ENCODE measurements at regions not wholly inside any gene's neighbourhood (a gene's known extent, or its start where the extent isn't known, plus 50 kb on each side); places are given as distances from the start of the nearest gene placed in this dataset.
A peak's percentile ranks its signal among the peaks of the same experiment; 100 is the strongest.

DNA sequence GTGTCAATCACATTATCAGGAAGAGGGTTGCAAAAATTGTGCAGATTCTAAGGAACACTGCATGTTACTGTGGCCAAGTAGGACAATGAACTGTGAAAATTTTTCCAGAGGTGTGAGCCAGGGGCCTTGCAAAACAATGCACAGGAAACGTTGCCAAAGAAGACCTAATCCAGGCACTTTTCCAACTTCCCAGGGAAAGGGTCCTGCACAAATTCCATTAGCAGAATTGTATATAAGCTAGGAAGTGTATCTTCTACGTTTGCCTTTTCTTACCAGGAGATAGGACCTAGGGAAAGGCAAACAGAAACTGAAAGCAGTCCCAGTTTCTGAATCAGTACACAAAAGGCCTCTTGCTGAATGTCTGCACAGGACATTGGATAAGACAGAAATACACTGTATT, 1888.3 kb upstream of the CELF4 start:
- Histone ChIP-seq H3K27ac (ENCODE audit: low read length, poor library complexity, severe bottlenecking) (no peak overlapping the region), H3K9ac (ENCODE audit: low read length) (peak overlapping the region; percentile 73), H3K14ac (ENCODE audit: low read length in 2 of 2) (no peak overlapping the region), H3K18ac (ENCODE audit: low read depth in 1 of 2, low read length in 2 of 2) (no peak overlapping the region), H3K4ac (ENCODE audit: low read depth in 1 of 2, low read length in 2 of 2) (no peak overlapping the region), H3K4me2 (ENCODE audit: low read length, poor library complexity, severe bottlenecking) (no peak overlapping the region), H3K4me3 (ENCODE audit: insufficient read depth in 1 of 2, low read depth in 1 of 2, low read length in 2 of 2) (peak overlapping the region in 1 of 2 experiments; percentile 69), H2BK120ac (ENCODE audit: low read depth, low read length) (peak overlapping the region; percentile 52), H2AFZ (ENCODE audit: low read depth, low read length) (no peak overlapping the region), H4K91ac (ENCODE audit: low read length) (no peak overlapping the region), H4K8ac (ENCODE audit: low read length) (peak overlapping the region; percentile 91), H2AK5ac (ENCODE audit: low read length, severe bottlenecking) (no peak overlapping the region), H3K79me1 (replicated peaks; ENCODE audit: low read length, poor library complexity, severe bottlenecking) (no peaks in the 10 kb centered on the region), H3K27me3 (ENCODE audit: control insufficient read depth in 1 of 2, insufficient read depth in 1 of 2, low read length in 2 of 2) (no peaks in the 10 kb centered on the region), H3K23ac (ENCODE audit: low read length in 2 of 2) (no peak overlapping the region), H3K36me3 (ENCODE audit: control insufficient read depth in 1 of 2, insufficient read depth in 2 of 2, low read depth in 1 of 2, low read length in 2 of 2) (no peaks in the 10 kb centered on the region), H3K4me1 (ENCODE audit: control insufficient read depth, insufficient read depth, low read depth, low read length) (no peaks in the 10 kb centered on the region), H2BK5ac (ENCODE audit: low read depth, low read length, poor library complexity, severe bottlenecking) (no peak overlapping the region), H2BK15ac (ENCODE audit: low read depth, poor library complexity, severe bottlenecking) (no peak overlapping the region), H2BK12ac (ENCODE audit: low read length in 2 of 2) (no peak overlapping the region), H3K9me3 (ENCODE audit: control insufficient read depth, low read length) (no peaks in the 10 kb centered on the region)
- WGBS, result 33% methylated on average over 1 of the region's 2 CpGs
- peak; percentile 74 for DNase-seq

DNA sequence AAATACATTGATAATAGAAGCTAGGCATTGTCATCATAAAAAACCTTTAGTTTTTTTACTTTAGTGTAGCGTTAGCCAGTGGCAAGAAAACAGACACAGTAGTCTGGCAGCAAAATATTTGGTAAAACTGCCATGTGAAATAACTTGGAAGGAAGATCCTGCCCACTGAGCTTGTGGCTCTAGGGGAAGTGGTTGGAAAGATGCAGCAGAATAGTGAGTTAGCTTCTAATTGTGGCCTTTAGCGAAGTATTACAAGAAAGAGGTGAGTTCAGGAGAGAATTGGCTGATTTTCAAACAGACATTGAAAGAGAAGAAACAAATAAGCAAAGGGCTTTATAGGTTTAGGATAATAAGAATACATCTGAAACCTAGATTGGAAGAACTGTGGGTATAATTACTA, 1887.8 kb upstream of the CELF4 start:
- H4K91ac ChIP-seq (ENCODE audit: low read length), result no peak overlapping the region
- H2BK120ac ChIP-seq (ENCODE audit: low read depth, low read length), result no peak overlapping the region
- no peak overlapping the region for H4K8ac ChIP-seq (ENCODE audit: low read length)
- H3K4me1 ChIP-seq (ENCODE audit: control insufficient read depth, insufficient read depth, low read depth, low read length), result no peaks in the 10 kb centered on the region
- no peak overlapping the region for H3K27ac ChIP-seq (ENCODE audit: low read length, poor library complexity, severe bottlenecking)
- H3K18ac ChIP-seq (ENCODE audit: low read depth in 1 of 2, low read length in 2 of 2), result no peak overlapping the region
- H3K9me3 ChIP-seq (ENCODE audit: control insufficient read depth, low read length), result no peaks in the 10 kb centered on the region
- no peak overlapping the region for H2AK5ac ChIP-seq (ENCODE audit: low read length, severe bottlenecking)
- H2BK12ac ChIP-seq (ENCODE audit: low read length in 2 of 2), result no peak overlapping the region
- no peak overlapping the region for H3K4me2 ChIP-seq (ENCODE audit: low read length, poor library complexity, severe bottlenecking)
- no peak overlapping the region for H2BK15ac ChIP-seq (ENCODE audit: low read depth, poor library complexity, severe bottlenecking)
- H3K27me3 ChIP-seq (ENCODE audit: control insufficient read depth in 1 of 2, insufficient read depth in 1 of 2, low read length in 2 of 2), result no peaks in the 10 kb centered on the region
- H3K14ac ChIP-seq (ENCODE audit: low read length in 2 of 2), result no peak overlapping the region
- H3K9ac ChIP-seq (ENCODE audit: low read length), result peak overlapping the region; percentile 73
- no peaks in the 10 kb centered on the region for H3K79me1 ChIP-seq (replicated peaks; ENCODE audit: low read length, poor library complexity, severe bottlenecking)
- no peak overlapping the region for H2AFZ ChIP-seq (ENCODE audit: low read depth, low read length)
- 93% methylated on average over 2 of the region's 2 CpGs for WGBS
- H3K4me3 ChIP-seq (ENCODE audit: insufficient read depth in 1 of 2, low read depth in 1 of 2, low read length in 2 of 2), result peak overlapping the region in 1 of 2 experiments; percentile 69
- H3K23ac ChIP-seq (ENCODE audit: low read length in 2 of 2), result no peak overlapping the region
- H3K36me3 ChIP-seq (ENCODE audit: control insufficient read depth in 1 of 2, insufficient read depth in 2 of 2, low read depth in 1 of 2, low read length in 2 of 2), result no peaks in the 10 kb centered on the region
- H2BK5ac ChIP-seq (ENCODE audit: low read depth, low read length, poor library complexity, severe bottlenecking), result no peak overlapping the region
- peak; percentile 8 for DNase-seq
- no peak overlapping the region for H3K4ac ChIP-seq (ENCODE audit: low read depth in 1 of 2, low read length in 2 of 2)

DNA sequence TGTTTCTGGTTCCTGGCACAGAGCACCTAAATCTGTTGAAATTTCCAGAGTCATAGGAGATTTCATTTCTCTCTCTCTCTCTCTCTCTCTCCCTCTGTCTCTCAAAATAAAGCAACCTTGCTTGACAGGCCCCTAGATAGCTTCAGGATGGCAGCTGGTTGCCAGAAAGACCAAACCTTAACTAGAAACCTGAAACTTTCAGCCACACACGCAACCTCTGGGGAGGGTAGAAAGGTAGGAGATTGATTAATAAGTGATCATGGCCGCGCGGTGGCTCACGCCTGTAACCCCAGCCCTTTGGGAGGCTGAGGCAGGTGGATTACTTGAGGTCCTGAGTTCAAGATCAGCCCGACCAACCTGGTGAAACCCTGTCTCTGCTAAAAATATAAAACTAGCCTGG, 1885.4 kb upstream of the CELF4 start:
- no peaks in the 10 kb centered on the region for H3K79me1 ChIP-seq (replicated peaks; ENCODE audit: low read length, poor library complexity, severe bottlenecking)
- peak overlapping the region in 1 of 2 experiments; percentile 8 for H3K18ac ChIP-seq (ENCODE audit: low read depth in 1 of 2, low read length in 2 of 2)
- no peak overlapping the region for H3K23ac ChIP-seq (ENCODE audit: low read length in 2 of 2)
- H3K4me2 ChIP-seq (ENCODE audit: low read length, poor library complexity, severe bottlenecking), result no peak overlapping the region
- no peak overlapping the region for H3K4ac ChIP-seq (ENCODE audit: low read depth in 1 of 2, low read length in 2 of 2)
- no peak overlapping the region for H2BK5ac ChIP-seq (ENCODE audit: low read depth, low read length, poor library complexity, severe bottlenecking)
- no peak overlapping the region for H2AK5ac ChIP-seq (ENCODE audit: low read length, severe bottlenecking)
- H3K27ac ChIP-seq (ENCODE audit: low read length, poor library complexity, severe bottlenecking), result no peak overlapping the region
- no peak for DNase-seq
- no peak overlapping the region for H3K14ac ChIP-seq (ENCODE audit: low read length in 2 of 2)
- no peak overlapping the region for H4K8ac ChIP-seq (ENCODE audit: low read length)
- no peak overlapping the region for H3K9ac ChIP-seq (ENCODE audit: low read length)
- H3K9me3 ChIP-seq (ENCODE audit: control insufficient read depth, low read length), result no peaks in the 10 kb centered on the region
- H2AFZ ChIP-seq (ENCODE audit: low read depth, low read length), result no peak overlapping the region
- H3K36me3 ChIP-seq (ENCODE audit: control insufficient read depth in 1 of 2, insufficient read depth in 2 of 2, low read depth in 1 of 2, low read length in 2 of 2), result no peaks in the 10 kb centered on the region
- H2BK12ac ChIP-seq (ENCODE audit: low read length in 2 of 2), result no peak overlapping the region
- no peak overlapping the region for H3K4me3 ChIP-seq (ENCODE audit: insufficient read depth in 1 of 2, low read depth in 1 of 2, low read length in 2 of 2)
- no peak overlapping the region for H2BK120ac ChIP-seq (ENCODE audit: low read depth, low read length)
- H4K91ac ChIP-seq (ENCODE audit: low read length), result no peak overlapping the region
- no peaks in the 10 kb centered on the region for H3K4me1 ChIP-seq (ENCODE audit: control insufficient read depth, insufficient read depth, low read depth, low read length)
- WGBS, result 97% methylated on average over 6 of the region's 6 CpGs
- H2BK15ac ChIP-seq (ENCODE audit: low read depth, poor library complexity, severe bottlenecking), result no peak overlapping the region
- H3K27me3 ChIP-seq (ENCODE audit: control insufficient read depth in 1 of 2, insufficient read depth in 1 of 2, low read length in 2 of 2), result no peaks in the 10 kb centered on the region

DNA sequence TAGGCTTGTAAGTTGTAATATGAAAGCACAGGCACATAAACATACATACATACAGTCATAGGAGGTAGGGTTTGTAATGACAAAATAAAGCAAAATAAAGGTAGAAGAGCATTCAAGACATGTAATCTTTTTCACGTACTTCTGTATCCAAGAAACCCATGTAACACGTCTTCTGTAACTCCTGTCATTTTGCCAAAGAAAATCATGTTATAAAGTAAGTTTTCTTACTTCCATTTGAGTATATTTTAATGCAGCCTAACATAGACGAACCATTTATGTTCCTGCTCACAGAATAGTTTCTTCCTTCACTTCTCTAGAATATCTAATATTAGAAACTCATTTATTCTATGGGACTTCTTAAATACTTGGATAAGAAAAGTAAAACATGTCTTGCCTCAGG, 1884.0 kb upstream of the CELF4 start:
- Histone ChIP-seq H4K8ac (ENCODE audit: low read length) (no peak overlapping the region), H2AK5ac (ENCODE audit: low read length, severe bottlenecking) (no peak overlapping the region), H3K36me3 (ENCODE audit: control insufficient read depth in 1 of 2, insufficient read depth in 2 of 2, low read depth in 1 of 2, low read length in 2 of 2) (no peaks in the 10 kb centered on the region), H3K4me3 (ENCODE audit: insufficient read depth in 1 of 2, low read depth in 1 of 2, low read length in 2 of 2) (no peak overlapping the region), H2AFZ (ENCODE audit: low read depth, low read length) (no peak overlapping the region), H3K4ac (ENCODE audit: low read depth in 1 of 2, low read length in 2 of 2) (no peak overlapping the region), H2BK15ac (ENCODE audit: low read depth, poor library complexity, severe bottlenecking) (no peak overlapping the region), H2BK120ac (ENCODE audit: low read depth, low read length) (no peak overlapping the region), H3K18ac (ENCODE audit: low read depth in 1 of 2, low read length in 2 of 2) (no peak overlapping the region), H3K14ac (ENCODE audit: low read length in 2 of 2) (no peak overlapping the region), H3K4me2 (ENCODE audit: low read length, poor library complexity, severe bottlenecking) (no peak overlapping the region), H2BK12ac (ENCODE audit: low read length in 2 of 2) (no peak overlapping the region), H3K27ac (ENCODE audit: low read length, poor library complexity, severe bottlenecking) (no peak overlapping the region), H2BK5ac (ENCODE audit: low read depth, low read length, poor library complexity, severe bottlenecking) (no peak overlapping the region), H3K4me1 (ENCODE audit: control insufficient read depth, insufficient read depth, low read depth, low read length) (no peaks in the 10 kb centered on the region), H3K9me3 (ENCODE audit: control insufficient read depth, low read length) (no peaks in the 10 kb centered on the region), H3K27me3 (ENCODE audit: control insufficient read depth in 1 of 2, insufficient read depth in 1 of 2, low read length in 2 of 2) (no peaks in the 10 kb centered on the region), H3K23ac (ENCODE audit: low read length in 2 of 2) (no peak overlapping the region), H4K91ac (ENCODE audit: low read length) (no peak overlapping the region), H3K79me1 (replicated peaks; ENCODE audit: low read length, poor library complexity, severe bottlenecking) (no peaks in the 10 kb centered on the region), H3K9ac (ENCODE audit: low read length) (no peak overlapping the region)
- 80% methylated on average over 2 of the region's 3 CpGs for WGBS
- DNase-seq, result no peak
